DND-41 (cell line): ENCODE measurements at regions not wholly inside any gene's neighbourhood (a gene's known extent, or its start where the extent isn't known, plus 50 kb on each side); places are given as distances from the start of the nearest gene placed in this dataset.

Experiments used
- ATAC-seq: fragments of 200-7000 bp; cut with Tn5 transposase; 3 replicates; pipeline ENCODE4 v1.9.1; 2021; ENCODE audit warnings: low read depth; ENCODE audit not compliant: insufficient read depth
- DNase-seq: peaks from one replicate; pipeline ENCODE4 v3.0.0-alpha.2; 2020
- H2AFZ ChIP-seq: 2 replicates; pipeline ENCODE4 v1.6.0; 2012; ENCODE audit warnings: low read depth, low read length
- H3K27ac ChIP-seq: 2 replicates; pipeline ENCODE4 v1.5.1; 2012; ENCODE audit warnings: low read length, inconsistent platforms
- H3K27me3 ChIP-seq: fragments of 200-600 bp; sonication (generic); 2 replicates; pipeline ENCODE4 v1.6.0; 2012; ENCODE audit warnings: low read length, mild to moderate bottlenecking, inconsistent platforms; ENCODE audit not compliant: insufficient read depth, poor library complexity
- H3K36me3 ChIP-seq: 2 replicates; pipeline ENCODE4 v1.5.1; 2012; ENCODE audit warnings: low read length, inconsistent platforms; ENCODE audit not compliant: insufficient read depth
- H3K4me1 ChIP-seq: 2 replicates; pipeline ENCODE4 v1.5.1; 2012; ENCODE audit warnings: mild to moderate bottlenecking, low read length; ENCODE audit not compliant: insufficient read depth
- H3K4me2 ChIP-seq: 2 replicates; pipeline ENCODE4 v1.6.0; 2012; ENCODE audit warnings: mild to moderate bottlenecking, moderate library complexity, low read length, inconsistent platforms; ENCODE audit not compliant: insufficient read depth
- H3K4me3 ChIP-seq, 2 experiments: fragments of 200-600 bp in 1 of 2; shearing (Covaris generic) in 1 of 2; 2 replicates each; pipeline ENCODE4 v1.5.1; 2012 to 2016; ENCODE audit warnings: inconsistent platforms in 2 of 2, low read length in 2 of 2, mild to moderate bottlenecking in 2 of 2, low read depth in 1 of 2, moderate library complexity in 1 of 2
- H3K79me2 ChIP-seq: 2 replicates; pipeline ENCODE4 v1.6.0; 2012; ENCODE audit warnings: low read length, inconsistent platforms; ENCODE audit not compliant: insufficient read depth
- H3K9ac ChIP-seq: 2 replicates; pipeline ENCODE4 v1.6.0; 2012; ENCODE audit warnings: low read depth, mild to moderate bottlenecking, inconsistent platforms, low read length, moderate library complexity
- H3K9me3 ChIP-seq: 2 replicates; pipeline ENCODE4 v1.5.1; 2012; ENCODE audit warnings: low read length, moderate library complexity, mild to moderate bottlenecking, inconsistent platforms; ENCODE audit not compliant: insufficient read depth, severe bottlenecking
- H4K20me1 ChIP-seq: 2 replicates; pipeline ENCODE4 v1.6.0; 2012; ENCODE audit warnings: low read length; ENCODE audit not compliant: insufficient read depth
- EZH2 ChIP-seq: IDR thresholded peaks from 3 replicates; pipeline ENCODE4 v1.6.1; 2012; ENCODE audit warnings: borderline replicate concordance, low read depth, mild to moderate bottlenecking, moderate library complexity, low read length, inconsistent platforms; ENCODE audit not compliant: severe bottlenecking
- TF ChIP-seq, protein P1 (sequence below): IDR thresholded peaks from 2 replicates; pipeline ENCODE4 v1.5.1; 2012; ENCODE audit warnings: borderline replicate concordance, low read length, moderate library complexity, mild to moderate bottlenecking; ENCODE audit not compliant: poor library complexity, severe bottlenecking; ENCODE audit errors: extremely low read depth

DNA sequence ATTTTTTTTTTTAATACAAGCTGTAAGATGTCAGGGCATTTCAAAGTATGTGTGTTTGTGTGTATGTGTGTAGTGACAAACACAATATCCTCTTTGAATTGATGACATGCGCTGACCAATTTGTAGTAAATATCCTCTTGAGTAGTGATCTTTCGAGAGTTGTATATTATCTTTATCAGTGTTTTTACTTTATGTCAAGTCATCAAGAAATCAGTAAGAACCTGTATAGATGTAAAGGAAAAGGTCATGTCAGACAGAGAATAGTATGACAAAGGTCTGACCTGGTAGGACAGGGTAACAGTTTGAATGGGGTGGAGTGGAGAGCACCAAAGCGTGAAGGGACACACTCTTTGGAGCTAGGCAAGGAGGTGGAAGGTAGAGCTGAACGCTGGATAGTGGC lies 1931.4 kb upstream of the CELF4 start:
- TF ChIP-seq EZH2 = no peak
- TF ChIP-seq, protein P1, sequence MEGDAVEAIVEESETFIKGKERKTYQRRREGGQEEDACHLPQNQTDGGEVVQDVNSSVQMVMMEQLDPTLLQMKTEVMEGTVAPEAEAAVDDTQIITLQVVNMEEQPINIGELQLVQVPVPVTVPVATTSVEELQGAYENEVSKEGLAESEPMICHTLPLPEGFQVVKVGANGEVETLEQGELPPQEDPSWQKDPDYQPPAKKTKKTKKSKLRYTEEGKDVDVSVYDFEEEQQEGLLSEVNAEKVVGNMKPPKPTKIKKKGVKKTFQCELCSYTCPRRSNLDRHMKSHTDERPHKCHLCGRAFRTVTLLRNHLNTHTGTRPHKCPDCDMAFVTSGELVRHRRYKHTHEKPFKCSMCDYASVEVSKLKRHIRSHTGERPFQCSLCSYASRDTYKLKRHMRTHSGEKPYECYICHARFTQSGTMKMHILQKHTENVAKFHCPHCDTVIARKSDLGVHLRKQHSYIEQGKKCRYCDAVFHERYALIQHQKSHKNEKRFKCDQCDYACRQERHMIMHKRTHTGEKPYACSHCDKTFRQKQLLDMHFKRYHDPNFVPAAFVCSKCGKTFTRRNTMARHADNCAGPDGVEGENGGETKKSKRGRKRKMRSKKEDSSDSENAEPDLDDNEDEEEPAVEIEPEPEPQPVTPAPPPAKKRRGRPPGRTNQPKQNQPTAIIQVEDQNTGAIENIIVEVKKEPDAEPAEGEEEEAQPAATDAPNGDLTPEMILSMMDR = no peak
- Histone ChIP-seq H3K27me3 (no peaks in the 10 kb centered on the region), H2AFZ (no peak overlapping the region), H3K9me3 (no peaks in the 10 kb centered on the region), H3K4me2 (no peak overlapping the region), H3K27ac (no peak overlapping the region), H3K4me3 (no peak overlapping the region), H3K9ac (no peak overlapping the region), H3K36me3 (no peaks in the 10 kb centered on the region), H4K20me1 (no peaks in the 10 kb centered on the region), H3K4me1 (no peaks in the 10 kb centered on the region), H3K79me2 (no peaks in the 10 kb centered on the region)
- no peak for DNase-seq
- ATAC-seq = no peak

DNA sequence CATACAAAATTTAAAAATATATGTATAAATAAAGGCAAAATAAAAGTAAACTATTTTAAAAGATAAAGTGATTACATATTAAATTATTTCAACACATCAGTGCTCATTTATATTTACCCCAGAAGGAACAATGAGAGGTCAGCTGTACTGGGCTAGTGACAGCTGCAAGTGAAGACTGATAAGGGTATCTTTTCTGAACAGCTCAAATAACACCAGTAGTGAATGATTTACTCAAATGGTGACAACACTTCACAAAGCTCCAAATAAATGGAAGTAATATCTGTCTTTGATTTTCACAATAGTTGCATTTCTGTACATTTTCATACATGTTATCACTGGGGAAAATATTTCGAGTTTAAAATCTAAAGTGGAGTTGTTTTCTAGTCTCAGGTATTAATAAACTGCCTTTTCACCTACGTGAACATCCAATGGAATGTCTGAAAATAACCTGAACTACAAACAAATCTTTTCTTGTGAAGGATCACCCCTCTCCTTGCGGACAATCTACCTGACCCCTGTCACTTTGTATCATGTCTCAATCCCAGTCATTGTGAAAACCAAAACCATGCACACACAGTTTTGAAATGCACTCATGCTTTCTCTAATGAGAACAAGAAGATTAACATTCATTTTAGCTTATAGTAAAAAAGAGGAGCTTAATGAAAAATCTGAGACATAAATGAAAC lies 1928.8 kb upstream of the CELF4 start:
- Histone ChIP-seq H3K79me2 (no peaks in the 10 kb centered on the region), H3K9ac (no peak overlapping the region), H4K20me1 (no peaks in the 10 kb centered on the region), H3K9me3 (no peaks in the 10 kb centered on the region), H2AFZ (no peak overlapping the region), H3K36me3 (no peaks in the 10 kb centered on the region), H3K27ac (no peak overlapping the region), H3K4me1 (no peaks in the 10 kb centered on the region), H3K27me3 (no peaks in the 10 kb centered on the region), H3K4me3 (no peak overlapping the region), H3K4me2 (no peak overlapping the region)
- TF ChIP-seq, protein P1 = no peak
- TF ChIP-seq EZH2 = no peak
- ATAC-seq = no peak
- no peak for DNase-seq

DNA sequence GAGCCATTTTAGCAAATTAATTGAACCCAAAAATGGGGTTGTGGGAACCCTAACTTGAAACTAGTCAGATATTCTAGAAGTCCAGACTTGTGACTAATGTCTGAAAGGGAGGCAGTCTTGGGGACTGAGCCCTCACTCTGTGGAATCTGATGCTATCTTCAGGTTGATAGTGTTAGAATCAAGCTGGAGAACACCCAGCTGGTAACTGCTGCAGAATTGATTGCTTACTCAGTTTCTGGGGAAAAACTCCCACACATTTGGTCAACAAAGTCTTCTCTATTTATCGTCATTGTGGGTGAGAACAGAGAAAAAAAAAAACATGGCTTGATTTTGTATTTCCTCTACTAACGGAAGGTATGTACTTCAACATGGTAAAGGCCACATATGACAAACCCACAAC lies 1925.8 kb upstream of the CELF4 start:
- H3K4me2 ChIP-seq = no peak overlapping the region
- ATAC-seq = no peak

More for the DNA sequence above, 1925.8 kb upstream of the CELF4 start:
- Histone ChIP-seq H3K27me3 (no peaks in the 10 kb centered on the region), H2AFZ (no peak overlapping the region), H3K36me3 (no peaks in the 10 kb centered on the region), H4K20me1 (no peaks in the 10 kb centered on the region), H3K79me2 (no peaks in the 10 kb centered on the region), H3K9me3 (no peaks in the 10 kb centered on the region), H3K9ac (no peak overlapping the region), H3K4me3 (no peak overlapping the region), H3K4me1 (no peaks in the 10 kb centered on the region), H3K27ac (no peak overlapping the region)
- no peak for DNase-seq
- TF ChIP-seq, protein P1 = no peak
- TF ChIP-seq EZH2 = no peak
